BLaER1 treated with 17β-estradiol and CSF1 and Interleukin-3, amounts not matched to agents 10 nM and 100 nM (cell line): ENCODE measurements at regions not wholly inside any gene's neighbourhood (a gene's known extent, or its start where the extent isn't known, plus 50 kb on each side); places are given as distances from the start of the nearest gene placed in this dataset.
A peak's percentile ranks its signal among the peaks of the same experiment; 100 is the strongest.

ENCODE experiments used
- H3K27ac ChIP-seq, 11 experiments: shearing (Covaris generic); formaldehyde crosslinking; 2 replicates each; pipeline ENCODE4 v1.8.1; 2022
- H3K27me3 ChIP-seq, 11 experiments: shearing (Covaris generic); formaldehyde crosslinking; 2 replicates each; pipeline ENCODE4 v1.8.1; 2022
- H3K36me3 ChIP-seq, 11 experiments: shearing (Covaris generic); formaldehyde crosslinking; 2 replicates each; pipeline ENCODE4 v1.8.1; 2022
- H3K4me1 ChIP-seq, 10 experiments: shearing (Covaris generic); formaldehyde crosslinking; 2 replicates each; pipeline ENCODE4 v1.8.1; 2022
- H3K4me2 ChIP-seq, 11 experiments: shearing (Covaris generic); formaldehyde crosslinking; 2 replicates each; pipeline ENCODE4 v1.8.1; 2022
- H3K4me3 ChIP-seq, 10 experiments: shearing (Covaris generic); formaldehyde crosslinking; 2 replicates each; pipeline ENCODE4 v1.8.1; 2022
- H3K9ac ChIP-seq, 11 experiments: shearing (Covaris generic); formaldehyde crosslinking; 2 replicates each; pipeline ENCODE4 v1.8.1; 2022
- H3K9me3 ChIP-seq, 11 experiments: shearing (Covaris generic); formaldehyde crosslinking; replicated peaks in 1 of 11; 2 replicates each; pipeline ENCODE4 v1.8.1; 2022
- H4K20me1 ChIP-seq, 11 experiments: shearing (Covaris generic); formaldehyde crosslinking; 2 replicates each; pipeline ENCODE4 v1.8.1; 2022
- Cebpa-rat ChIP-seq, 11 experiments: shearing (Covaris generic); IDR thresholded peaks; 2 replicates each; pipeline ENCODE4 v1.8.1; 2022

GRCh38 chr18:73950116-73950700, 197.4 kb downstream of the FBXO15 start:
- Histone ChIP-seq H3K27me3 (no peaks in the 10 kb centered on the region), H3K9ac (no peak overlapping the region), H3K4me3 (no peak overlapping the region), H3K4me1 (peaks cover 0 to 75% (median 54%) of the 10 kb centered on the region in 10 experiments; a peak in 16 of 20 replicates), H3K9me3 (peaks cover 9 to 19% (median 14%) of the 10 kb centered on the region in 11 experiments), H3K4me2 (no peak overlapping the region), H3K27ac (no peak overlapping the region), H4K20me1 (no peaks in the 10 kb centered on the region), H3K36me3 (no peaks in the 10 kb centered on the region)
- no peak for TF ChIP-seq Cebpa-rat (IDR thresholded peaks at IDR 0.05)

- H3K4me3 ChIP-seq: no peak overlapping the region
- no peaks in the 10 kb centered on the region for H3K27me3 ChIP-seq
- H3K4me1 ChIP-seq: peaks cover 0 to 58% (median 37%) of the 10 kb centered on the region in 10 experiments; a peak in 16 of 20 replicates
- H3K27ac ChIP-seq: peak overlapping the region in 2 of 11 experiments; percentile 3 to 39; a peak in 2 of 22 replicates
- TF ChIP-seq Cebpa-rat (IDR thresholded peaks at IDR 0.05): no peak
- no peaks in the 10 kb centered on the region for H4K20me1 ChIP-seq
- H3K9ac ChIP-seq: no peak overlapping the region
- H3K9me3 ChIP-seq: peaks cover 9 to 19% (median 14%) of the 10 kb centered on the region in 11 experiments
- H3K4me2 ChIP-seq: peak overlapping the region in 9 of 11 experiments; percentile 2 to 72 (median 48); a peak in 17 of 22 replicates
- no peaks in the 10 kb centered on the region for H3K36me3 ChIP-seq
Observed at GRCh38 chr18:73948497-73948896, 199.1 kb downstream of the FBXO15 start.

- no peak overlapping the region for H3K9ac ChIP-seq
- TF ChIP-seq Cebpa-rat (IDR thresholded peaks at IDR 0.05): no peak
- H3K4me1 ChIP-seq: peaks cover 0 to 56% (median 37%) of the 10 kb centered on the region in 10 experiments; a peak in 16 of 20 replicates
- no peak overlapping the region for H3K4me3 ChIP-seq
- H3K4me2 ChIP-seq: peak overlapping the region in 10 of 11 experiments; percentile 2 to 72 (median 46); a peak in 17 of 22 replicates
- peak overlapping the region in 2 of 11 experiments; percentile 3 to 39; a peak in 2 of 22 replicates for H3K27ac ChIP-seq
- no peaks in the 10 kb centered on the region for H4K20me1 ChIP-seq
- H3K36me3 ChIP-seq: no peaks in the 10 kb centered on the region
- H3K9me3 ChIP-seq: peaks cover 9 to 19% (median 14%) of the 10 kb centered on the region in 11 experiments
- H3K27me3 ChIP-seq: no peaks in the 10 kb centered on the region
Observed at GRCh38 chr18:73948084-73948483, 199.6 kb downstream of the FBXO15 start.

- peaks cover 9 to 19% (median 14%) of the 10 kb centered on the region in 11 experiments for H3K9me3 ChIP-seq
- H3K4me2 ChIP-seq: peak overlapping the region in 9 of 11 experiments; percentile 2 to 72 (median 48); a peak in 16 of 22 replicates
- no peaks in the 10 kb centered on the region for H3K36me3 ChIP-seq
- TF ChIP-seq Cebpa-rat (IDR thresholded peaks at IDR 0.05): no peak
- H3K9ac ChIP-seq: no peak overlapping the region
- peaks cover 0 to 50% (median 32%) of the 10 kb centered on the region in 10 experiments; a peak in 16 of 20 replicates for H3K4me1 ChIP-seq
- no peak overlapping the region; a peak in 1 of 22 replicates for H3K27ac ChIP-seq
- H4K20me1 ChIP-seq: no peaks in the 10 kb centered on the region
- H3K27me3 ChIP-seq: no peaks in the 10 kb centered on the region
- no peak overlapping the region for H3K4me3 ChIP-seq
Observed at GRCh38 chr18:73947180-73947921, 200.3 kb downstream of the FBXO15 start.

- Histone ChIP-seq H3K36me3 (no peaks in the 10 kb centered on the region), H3K4me1 (peaks cover 0 to 35% (median 25%) of the 10 kb centered on the region in 10 experiments; a peak in 15 of 20 replicates), H3K4me2 (no peak overlapping the region), H3K9me3 (peaks cover 9 to 19% (median 14%) of the 10 kb centered on the region in 11 experiments), H3K27ac (no peak overlapping the region), H3K9ac (no peak overlapping the region), H3K4me3 (no peak overlapping the region), H4K20me1 (no peaks in the 10 kb centered on the region), H3K27me3 (no peaks in the 10 kb centered on the region)
- no peak for TF ChIP-seq Cebpa-rat (IDR thresholded peaks at IDR 0.05)
Observed at GRCh38 chr18:73945130-73945792, 202.4 kb downstream of the FBXO15 start.

- Histone ChIP-seq H3K9ac (no peak overlapping the region), H3K27me3 (no peaks in the 10 kb centered on the region), H3K4me1 (peaks cover 0 to 35% (median 25%) of the 10 kb centered on the region in 10 experiments; a peak in 15 of 20 replicates), H3K36me3 (no peaks in the 10 kb centered on the region), H3K9me3 (peaks cover 9 to 18% (median 13%) of the 10 kb centered on the region in 11 experiments), H4K20me1 (no peaks in the 10 kb centered on the region), H3K4me3 (no peak overlapping the region), H3K27ac (no peak overlapping the region), H3K4me2 (no peak overlapping the region)
- TF ChIP-seq Cebpa-rat (IDR thresholded peaks at IDR 0.05): no peak
Observed at GRCh38 chr18:73944715-73945114, 202.9 kb downstream of the FBXO15 start.

GRCh38 chr18:73943763-73944162, 203.9 kb downstream of the FBXO15 start:
- no peak overlapping the region for H3K4me3 ChIP-seq
- H3K27me3 ChIP-seq: no peaks in the 10 kb centered on the region
- no peak for TF ChIP-seq Cebpa-rat (IDR thresholded peaks at IDR 0.05)

GRCh38 chr18:73942956-73943355, 204.7 kb downstream of the FBXO15 start:
- Histone ChIP-seq H4K20me1 (no peaks in the 10 kb centered on the region), H3K4me1 (peaks cover 0 to 22% (median 14%) of the 10 kb centered on the region in 10 experiments; a peak in 15 of 20 replicates), H3K9ac (no peak overlapping the region), H3K4me2 (no peak overlapping the region), H3K27me3 (no peaks in the 10 kb centered on the region), H3K4me3 (no peak overlapping the region), H3K27ac (no peak overlapping the region), H3K9me3 (peaks cover 0 to 6% (median 0%) of the 10 kb centered on the region in 11 experiments; a peak in 3 of 22 replicates), H3K36me3 (no peaks in the 10 kb centered on the region)
- TF ChIP-seq Cebpa-rat (IDR thresholded peaks at IDR 0.05): no peak

More at GRCh38 chr18:73943763-73944162, 203.9 kb downstream of the FBXO15 start:
- peaks cover 0 to 9% (median 3%) of the 10 kb centered on the region in 11 experiments; a peak in 17 of 22 replicates for H3K9me3 ChIP-seq
- no peak overlapping the region for H3K9ac ChIP-seq
- no peak overlapping the region for H3K4me2 ChIP-seq
- H3K4me1 ChIP-seq: peaks cover 0 to 30% (median 22%) of the 10 kb centered on the region in 10 experiments; a peak in 15 of 20 replicates
- H3K36me3 ChIP-seq: no peaks in the 10 kb centered on the region
- no peaks in the 10 kb centered on the region for H4K20me1 ChIP-seq
- no peak overlapping the region for H3K27ac ChIP-seq
